ENCODE measurements at regions not wholly inside any gene's neighbourhood (a gene's known extent, or its start where the extent isn't known, plus 50 kb on each side); places are given as distances from the start of the nearest gene placed in this dataset.

DNA sequence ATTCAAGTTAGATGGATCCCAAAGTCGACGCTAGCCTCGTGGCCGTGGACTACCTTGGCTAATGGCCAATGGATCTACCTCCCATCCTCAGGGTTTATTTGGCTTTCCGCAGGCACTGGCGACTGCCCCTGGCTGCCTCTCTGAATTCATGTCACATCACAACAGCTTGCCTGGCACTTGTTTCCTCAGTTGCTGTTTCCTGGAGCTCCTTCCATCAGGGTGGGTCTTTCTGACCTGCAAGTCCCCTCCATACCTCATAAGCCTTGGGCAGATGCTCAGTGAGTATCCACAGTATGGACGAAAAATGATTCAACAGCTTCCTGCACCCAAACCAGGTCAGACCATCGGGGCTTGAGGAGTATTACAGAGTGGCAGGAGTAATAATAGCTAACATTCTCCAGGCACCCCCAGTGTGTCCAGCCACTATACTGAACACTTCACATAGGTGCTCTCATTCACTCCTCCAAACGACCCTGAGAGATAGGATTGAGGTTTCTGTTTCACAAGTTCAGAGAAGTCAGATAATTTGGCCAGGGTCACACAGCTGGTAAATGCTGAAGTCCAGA is 311.5 kb downstream of the TLE3 start:
- TF ChIP-seq, protein P1, sequence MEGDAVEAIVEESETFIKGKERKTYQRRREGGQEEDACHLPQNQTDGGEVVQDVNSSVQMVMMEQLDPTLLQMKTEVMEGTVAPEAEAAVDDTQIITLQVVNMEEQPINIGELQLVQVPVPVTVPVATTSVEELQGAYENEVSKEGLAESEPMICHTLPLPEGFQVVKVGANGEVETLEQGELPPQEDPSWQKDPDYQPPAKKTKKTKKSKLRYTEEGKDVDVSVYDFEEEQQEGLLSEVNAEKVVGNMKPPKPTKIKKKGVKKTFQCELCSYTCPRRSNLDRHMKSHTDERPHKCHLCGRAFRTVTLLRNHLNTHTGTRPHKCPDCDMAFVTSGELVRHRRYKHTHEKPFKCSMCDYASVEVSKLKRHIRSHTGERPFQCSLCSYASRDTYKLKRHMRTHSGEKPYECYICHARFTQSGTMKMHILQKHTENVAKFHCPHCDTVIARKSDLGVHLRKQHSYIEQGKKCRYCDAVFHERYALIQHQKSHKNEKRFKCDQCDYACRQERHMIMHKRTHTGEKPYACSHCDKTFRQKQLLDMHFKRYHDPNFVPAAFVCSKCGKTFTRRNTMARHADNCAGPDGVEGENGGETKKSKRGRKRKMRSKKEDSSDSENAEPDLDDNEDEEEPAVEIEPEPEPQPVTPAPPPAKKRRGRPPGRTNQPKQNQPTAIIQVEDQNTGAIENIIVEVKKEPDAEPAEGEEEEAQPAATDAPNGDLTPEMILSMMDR (conservative IDR thresholded peaks at IDR 0.05; ENCODE audit: low read length), result no peak
- no peak for TF ChIP-seq EZH2phosphoT487 (IDR thresholded peaks at IDR 0.05; ENCODE audit: borderline replicate concordance, low read depth, low read length)
